Skeletal muscle tissue (tissue), 3 donors: ENCODE measurements at regions not wholly inside any gene's neighbourhood (a gene's known extent, or its start where the extent isn't known, plus 50 kb on each side); places are given as distances from the start of the nearest gene placed in this dataset.

Experiments used
- H3K27ac ChIP-seq: one replicate; pipeline ENCODE4 v1.7.0; 2013; ENCODE audit warnings: mild to moderate bottlenecking, low read depth, low read length, inconsistent platforms
- H3K27me3 ChIP-seq, 3 donors: one replicate each; pipeline ENCODE4 v1.7.0; 2013; ENCODE audit warnings: low read length in 3 of 3; ENCODE audit not compliant: control insufficient read depth in 3 of 3, insufficient read depth in 3 of 3
- H3K36me3 ChIP-seq, 3 donors: one replicate each; pipeline ENCODE4 v1.7.0; 2013; ENCODE audit warnings: low read length in 3 of 3; ENCODE audit not compliant: control insufficient read depth in 3 of 3, insufficient read depth in 3 of 3
- H3K4me1 ChIP-seq, 3 donors: one replicate each; pipeline ENCODE4 v1.7.0; 2013; ENCODE audit warnings: low read length in 3 of 3, mild to moderate bottlenecking in 3 of 3; ENCODE audit not compliant: control insufficient read depth in 3 of 3, insufficient read depth in 3 of 3
- H3K4me3 ChIP-seq, 3 donors: one replicate each; pipeline ENCODE4 v1.7.0; 2013; ENCODE audit warnings: low read length in 3 of 3
- H3K9ac ChIP-seq, 3 donors: one replicate each; pipeline ENCODE4 v1.7.0; 2013; ENCODE audit warnings: low read length in 3 of 3, mild to moderate bottlenecking in 3 of 3, moderate library complexity in 2 of 3, low read depth in 1 of 3
- H3K9me3 ChIP-seq, 3 donors: one replicate each; pipeline ENCODE4 v1.7.0; 2013; ENCODE audit warnings: low read length in 3 of 3; ENCODE audit not compliant: control insufficient read depth in 3 of 3
- donor health status: Osteomylitis.

- Histone ChIP-seq H3K4me3 (no peak overlapping the region), H3K27me3 (no peaks in the 10 kb centered on the region), H3K27ac (peak overlapping the region; percentile 36), H3K36me3 (no peaks in the 10 kb centered on the region), H3K9ac (no peak overlapping the region), H3K9me3 (no peaks in the 10 kb centered on the region), H3K4me1 (no peaks in the 10 kb centered on the region)
Observed at GRCh38 chr3:31170932-31171670, 276.6 kb upstream of the GADL1 start.

GRCh38 chr3:31172336-31172735 lies 277.9 kb upstream of the GADL1 start:
- Histone ChIP-seq H3K4me1 (no peaks in the 10 kb centered on the region), H3K27ac (peak overlapping the region; percentile 51), H3K36me3 (no peaks in the 10 kb centered on the region), H3K4me3 (no peak overlapping the region), H3K27me3 (no peaks in the 10 kb centered on the region), H3K9me3 (no peaks in the 10 kb centered on the region), H3K9ac (no peak overlapping the region)

GRCh38 chr3:31173118-31173718 lies 278.8 kb upstream of the GADL1 start:
- no peak overlapping the region for H3K4me3 ChIP-seq
- H3K27ac ChIP-seq, result no peak overlapping the region
- no peaks in the 10 kb centered on the region for H3K9me3 ChIP-seq
- no peak overlapping the region for H3K9ac ChIP-seq
- no peaks in the 10 kb centered on the region for H3K36me3 ChIP-seq
- H3K27me3 ChIP-seq, result no peaks in the 10 kb centered on the region
- no peaks in the 10 kb centered on the region for H3K4me1 ChIP-seq

GRCh38 chr3:31174079-31174478 lies 279.6 kb upstream of the GADL1 start:
- Histone ChIP-seq H3K27me3 (no peaks in the 10 kb centered on the region), H3K9ac (no peak overlapping the region), H3K4me1 (no peaks in the 10 kb centered on the region), H3K9me3 (no peaks in the 10 kb centered on the region), H3K36me3 (no peaks in the 10 kb centered on the region), H3K4me3 (no peak overlapping the region), H3K27ac (no peak overlapping the region)

- Histone ChIP-seq H3K36me3 (no peaks in the 10 kb centered on the region), H3K27me3 (no peaks in the 10 kb centered on the region), H3K9me3 (no peaks in the 10 kb centered on the region), H3K9ac (no peak overlapping the region), H3K4me1 (no peaks in the 10 kb centered on the region), H3K27ac (no peak overlapping the region), H3K4me3 (no peak overlapping the region)
Observed at GRCh38 chr3:31176045-31176444, 281.6 kb upstream of the GADL1 start.

GRCh38 chr3:31178467-31178866 lies 284.0 kb upstream of the GADL1 start:
- Histone ChIP-seq H3K9ac (no peak overlapping the region), H3K27me3 (no peaks in the 10 kb centered on the region), H3K4me1 (no peaks in the 10 kb centered on the region), H3K4me3 (no peak overlapping the region), H3K36me3 (no peaks in the 10 kb centered on the region), H3K9me3 (no peaks in the 10 kb centered on the region), H3K27ac (no peak overlapping the region)

GRCh38 chr3:31179768-31180167 lies 285.3 kb upstream of the GADL1 start:
- no peaks in the 10 kb centered on the region for H3K27me3 ChIP-seq
- no peaks in the 10 kb centered on the region for H3K4me1 ChIP-seq
- no peaks in the 10 kb centered on the region for H3K36me3 ChIP-seq
- H3K4me3 ChIP-seq, result no peak overlapping the region
- H3K27ac ChIP-seq, result no peak overlapping the region
- H3K9me3 ChIP-seq, result no peaks in the 10 kb centered on the region
- H3K9ac ChIP-seq, result no peak overlapping the region

GRCh38 chr3:31180274-31180673 lies 285.8 kb upstream of the GADL1 start:
- no peak overlapping the region for H3K27ac ChIP-seq
- H3K9me3 ChIP-seq, result no peaks in the 10 kb centered on the region
- H3K4me3 ChIP-seq, result no peak overlapping the region
- H3K27me3 ChIP-seq, result no peaks in the 10 kb centered on the region
- no peaks in the 10 kb centered on the region for H3K4me1 ChIP-seq
- no peak overlapping the region for H3K9ac ChIP-seq
- H3K36me3 ChIP-seq, result no peaks in the 10 kb centered on the region

- no peaks in the 10 kb centered on the region for H3K4me1 ChIP-seq
- no peak overlapping the region for H3K9ac ChIP-seq
- H3K36me3 ChIP-seq, result no peaks in the 10 kb centered on the region
- no peaks in the 10 kb centered on the region for H3K9me3 ChIP-seq
- H3K27me3 ChIP-seq, result no peaks in the 10 kb centered on the region
- no peak overlapping the region for H3K4me3 ChIP-seq
- no peak overlapping the region for H3K27ac ChIP-seq
Observed at GRCh38 chr3:31181661-31182060, 287.2 kb upstream of the GADL1 start.

GRCh38 chr3:31182661-31183060 lies 288.2 kb upstream of the GADL1 start:
- Histone ChIP-seq H3K27me3 (no peaks in the 10 kb centered on the region), H3K27ac (no peak overlapping the region), H3K4me1 (no peaks in the 10 kb centered on the region), H3K4me3 (no peak overlapping the region), H3K36me3 (no peaks in the 10 kb centered on the region), H3K9me3 (no peaks in the 10 kb centered on the region), H3K9ac (no peak overlapping the region)
